ENCODE measurements at regions not wholly inside any gene's neighbourhood (a gene's known extent, or its start where the extent isn't known, plus 50 kb on each side); places are given as distances from the start of the nearest gene placed in this dataset.

DNA sequence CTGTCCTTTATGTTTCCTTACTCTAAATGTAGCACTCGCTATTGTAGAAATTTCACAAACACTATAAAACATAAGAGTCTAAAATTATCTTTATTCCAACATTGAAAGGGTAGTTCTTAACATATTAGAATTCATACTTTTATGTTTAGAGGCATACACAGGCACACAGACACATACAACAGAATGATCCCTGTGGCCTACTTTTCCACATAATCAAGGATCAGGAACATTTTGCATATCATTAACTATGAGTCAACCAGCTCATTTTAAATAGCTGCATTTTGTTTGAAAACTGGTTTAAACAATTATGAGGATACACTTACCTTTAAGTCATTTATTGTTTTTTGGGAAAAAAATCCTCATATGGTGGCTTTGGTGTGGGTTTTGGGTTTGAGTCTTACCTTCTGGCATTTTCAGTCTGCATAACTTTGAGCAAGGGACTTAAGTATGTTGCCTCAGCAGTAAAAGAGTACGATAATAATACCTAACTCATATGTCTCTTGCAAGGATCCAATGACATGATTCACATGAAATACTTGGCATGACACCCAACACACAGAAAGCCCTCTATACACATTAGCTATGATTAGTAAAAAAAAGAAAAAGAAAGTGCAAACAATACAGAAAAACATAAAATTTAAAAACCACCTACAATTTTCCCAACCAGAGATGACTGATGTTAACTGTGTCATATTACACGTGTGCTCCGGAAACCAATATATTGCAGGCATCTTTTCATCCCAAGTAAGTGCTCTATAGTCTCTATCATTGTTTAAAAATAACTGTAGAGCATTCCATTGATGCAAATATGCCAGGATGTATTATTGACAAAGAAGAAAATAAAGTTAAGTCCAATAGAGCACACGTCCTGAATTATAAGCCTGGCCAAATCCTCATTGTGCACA lies 213.1 kb upstream of the ADAMTS9 start:
- Histone ChIP-seq H3K9me3 (ENCODE audit: insufficient read depth, low read depth, low read length) (no peaks in the 10 kb centered on the region), H3K27ac (ENCODE audit: low read depth, low read length) (no peak overlapping the region), H3K4me3 (ENCODE audit: insufficient read depth, low read depth, low read length) (no peak overlapping the region), H3K79me2 (ENCODE audit: insufficient read depth, low read length) (no peaks in the 10 kb centered on the region), H3K4me2 (ENCODE audit: low read length) (no peak overlapping the region), H2AFZ (ENCODE audit: low read depth, low read length) (no peak overlapping the region), H3K9ac (ENCODE audit: low read length) (no peak overlapping the region), H3K36me3 (ENCODE audit: insufficient read depth, low read length) (no peaks in the 10 kb centered on the region), H3K27me3 (ENCODE audit: insufficient read depth, low read length) (no peaks in the 10 kb centered on the region), H4K20me1 (ENCODE audit: insufficient read depth, low read length) (no peaks in the 10 kb centered on the region), H3K4me1 (ENCODE audit: insufficient read depth, low read length) (no peaks in the 10 kb centered on the region)
- peak; percentile 53 for DNase-seq (ENCODE audit: low read depth)
- H3K4me1 Mint-ChIP-seq (ENCODE audit: low read depth, unreplicated experiment), result peaks cover 7% of the 10 kb centered on the region
- H3K4me3 Mint-ChIP-seq (ENCODE audit: unreplicated experiment), result no peak overlapping the region
- FAIRE-seq, result no peak
- H3K27ac Mint-ChIP-seq (ENCODE audit: unreplicated experiment), result no peak overlapping the region
- H3K36me3 Mint-ChIP-seq (ENCODE audit: low read depth, unreplicated experiment), result no peaks in the 10 kb centered on the region
- no peaks in the 10 kb centered on the region for H3K27me3 Mint-ChIP-seq (ENCODE audit: low read depth, unreplicated experiment)
- H3K9me3 Mint-ChIP-seq (ENCODE audit: unreplicated experiment), result no peaks in the 10 kb centered on the region
- no peak for TF ChIP-seq CTCF (IDR thresholded peaks at IDR 0.05; ENCODE audit: insufficient read depth, low read depth, low read length)

GRCh38 chr3:64900156-64900555 lies 212.4 kb upstream of the ADAMTS9 start:
- no peaks in the 10 kb centered on the region for H3K4me1 ChIP-seq (ENCODE audit: insufficient read depth, low read length)
- no peaks in the 10 kb centered on the region for H3K9me3 Mint-ChIP-seq (ENCODE audit: unreplicated experiment)
- H3K27me3 ChIP-seq (ENCODE audit: insufficient read depth, low read length), result no peaks in the 10 kb centered on the region
- no peaks in the 10 kb centered on the region for H3K36me3 Mint-ChIP-seq (ENCODE audit: low read depth, unreplicated experiment)
- no peaks in the 10 kb centered on the region for H3K79me2 ChIP-seq (ENCODE audit: insufficient read depth, low read length)
- no peak overlapping the region for H3K4me2 ChIP-seq (ENCODE audit: low read length)
- H3K4me3 Mint-ChIP-seq (ENCODE audit: unreplicated experiment), result no peak overlapping the region
- no peak overlapping the region for H2AFZ ChIP-seq (ENCODE audit: low read depth, low read length)
- FAIRE-seq (no peak), DNase-seq (ENCODE audit: low read depth) (no peak)
- H3K27ac Mint-ChIP-seq (ENCODE audit: unreplicated experiment), result no peak overlapping the region
- TF ChIP-seq CTCF (IDR thresholded peaks at IDR 0.05; ENCODE audit: insufficient read depth, low read depth, low read length) (no peak), EZH2 (IDR thresholded peaks at IDR 0.05; ENCODE audit: insufficient read depth, low read length) (no peak)
- no peaks in the 10 kb centered on the region for H3K36me3 ChIP-seq (ENCODE audit: insufficient read depth, low read length)
- H3K4me1 Mint-ChIP-seq (ENCODE audit: low read depth, unreplicated experiment), result peaks cover 6% of the 10 kb centered on the region
- no peaks in the 10 kb centered on the region for H4K20me1 ChIP-seq (ENCODE audit: insufficient read depth, low read length)
- no peak overlapping the region for H3K27ac ChIP-seq (ENCODE audit: low read depth, low read length)
- no peaks in the 10 kb centered on the region for H3K27me3 Mint-ChIP-seq (ENCODE audit: low read depth, unreplicated experiment)
- no peak overlapping the region for H3K4me3 ChIP-seq (ENCODE audit: insufficient read depth, low read depth, low read length)
- no peak overlapping the region for H3K9ac ChIP-seq (ENCODE audit: low read length)
- no peaks in the 10 kb centered on the region for H3K9me3 ChIP-seq (ENCODE audit: insufficient read depth, low read depth, low read length)

DNA sequence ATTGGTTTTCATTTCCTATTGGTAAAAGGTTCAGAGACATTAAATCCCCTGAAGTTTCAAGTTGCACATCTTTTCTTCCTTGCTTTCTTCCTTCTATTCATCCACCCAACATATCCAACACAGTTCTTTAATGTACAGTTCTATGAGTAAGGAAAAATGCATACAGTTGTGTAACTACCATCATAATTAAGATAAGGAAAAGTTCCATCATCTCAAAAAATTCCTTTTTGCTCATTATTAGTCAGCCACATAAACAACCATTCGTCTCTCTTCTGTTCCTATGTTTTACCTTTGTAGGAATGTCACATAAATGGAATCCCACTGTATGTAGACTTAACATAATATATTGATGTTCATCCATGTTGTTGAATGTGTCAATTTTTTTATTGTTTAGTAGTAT lies 211.1 kb upstream of the ADAMTS9 start:
- H3K9ac ChIP-seq (ENCODE audit: low read length), result no peak overlapping the region
- TF ChIP-seq CTCF (IDR thresholded peaks at IDR 0.05; ENCODE audit: insufficient read depth, low read depth, low read length), result no peak
- no peak for TF ChIP-seq EZH2 (IDR thresholded peaks at IDR 0.05; ENCODE audit: insufficient read depth, low read length)
- no peak overlapping the region for H3K4me2 ChIP-seq (ENCODE audit: low read length)
- Mint-ChIP-seq H3K27ac (ENCODE audit: unreplicated experiment) (no peak overlapping the region), H3K36me3 (ENCODE audit: low read depth, unreplicated experiment) (no peaks in the 10 kb centered on the region), H3K4me3 (ENCODE audit: unreplicated experiment) (no peak overlapping the region), H3K4me1 (ENCODE audit: low read depth, unreplicated experiment) (peaks cover 6% of the 10 kb centered on the region), H3K9me3 (ENCODE audit: unreplicated experiment) (peaks cover 2% of the 10 kb centered on the region), H3K27me3 (ENCODE audit: low read depth, unreplicated experiment) (no peaks in the 10 kb centered on the region)
- no peak overlapping the region for H3K27ac ChIP-seq (ENCODE audit: low read depth, low read length)
- no peaks in the 10 kb centered on the region for H4K20me1 ChIP-seq (ENCODE audit: insufficient read depth, low read length)
- H3K9me3 ChIP-seq (ENCODE audit: insufficient read depth, low read depth, low read length), result no peaks in the 10 kb centered on the region
- H3K79me2 ChIP-seq (ENCODE audit: insufficient read depth, low read length), result no peaks in the 10 kb centered on the region
- no peaks in the 10 kb centered on the region for H3K27me3 ChIP-seq (ENCODE audit: insufficient read depth, low read length)
- H3K36me3 ChIP-seq (ENCODE audit: insufficient read depth, low read length), result no peaks in the 10 kb centered on the region
- FAIRE-seq (no peak), DNase-seq (ENCODE audit: low read depth) (no peak)
- H2AFZ ChIP-seq (ENCODE audit: low read depth, low read length), result no peak overlapping the region
- no peaks in the 10 kb centered on the region for H3K4me1 ChIP-seq (ENCODE audit: insufficient read depth, low read length)
- H3K4me3 ChIP-seq (ENCODE audit: insufficient read depth, low read depth, low read length), result no peak overlapping the region
